ENCODE measurements at regions not wholly inside any gene's neighbourhood (a gene's known extent, or its start where the extent isn't known, plus 50 kb on each side); places are given as distances from the start of the nearest gene placed in this dataset.

DNA sequence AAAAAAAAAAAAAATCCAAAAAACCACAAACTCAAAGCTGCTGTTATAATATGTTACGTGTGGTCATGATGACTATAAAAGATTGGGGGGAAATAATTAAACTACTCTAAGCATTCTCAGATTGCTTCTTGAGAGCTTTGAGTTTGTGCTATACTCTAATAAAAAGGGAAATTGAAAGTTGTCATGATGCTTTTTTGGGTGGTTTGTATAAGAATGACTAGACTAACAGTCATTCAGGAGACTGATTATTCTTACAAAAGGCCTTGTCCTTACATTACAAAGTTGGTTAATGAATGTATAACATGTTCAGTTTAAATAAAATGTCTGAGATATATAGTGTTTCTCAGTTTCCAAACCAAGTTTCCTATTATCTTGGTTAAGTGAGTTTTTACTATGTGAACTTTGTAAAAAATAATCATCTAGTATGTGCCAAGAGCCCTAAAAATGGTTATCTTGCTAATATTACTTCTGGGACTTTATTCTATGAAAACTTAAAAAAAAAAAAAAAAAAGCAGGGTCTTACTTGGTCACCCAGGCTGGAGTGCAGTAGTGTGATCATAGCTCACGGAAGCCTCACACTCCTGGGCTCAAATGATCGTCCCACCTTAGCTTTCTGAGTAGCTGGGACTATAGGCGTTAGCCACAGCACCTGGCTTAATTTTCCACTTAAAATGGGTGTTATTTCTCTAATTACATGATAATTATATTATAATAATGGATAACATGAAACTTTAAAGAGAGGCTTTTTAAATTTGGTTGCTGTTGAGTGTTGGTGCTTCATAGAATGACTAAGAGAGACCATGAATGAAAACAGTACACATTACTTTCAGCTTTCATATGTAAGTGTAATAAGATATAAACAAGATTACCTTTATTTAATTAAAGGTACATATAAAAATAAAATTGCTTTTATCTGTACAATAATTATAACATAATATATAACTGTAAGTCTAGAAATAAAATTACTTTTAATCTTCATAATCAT, 459.6 kb upstream of the RGS6 start:
- Histone ChIP-seq H3K4me3 (ENCODE audit: low read depth, low read length) (no peak overlapping the region), H3K36me3 (ENCODE audit: insufficient read depth) (no peaks in the 10 kb centered on the region), H3K4me1 (ENCODE audit: insufficient read depth) (no peaks in the 10 kb centered on the region), H3K27ac (ENCODE audit: low read depth) (no peak overlapping the region)
- DNase-seq (ENCODE audit: extremely low spot score) = no peak
- WGBS = 93% methylated on average over 4 of the region's 4 CpGs

DNA sequence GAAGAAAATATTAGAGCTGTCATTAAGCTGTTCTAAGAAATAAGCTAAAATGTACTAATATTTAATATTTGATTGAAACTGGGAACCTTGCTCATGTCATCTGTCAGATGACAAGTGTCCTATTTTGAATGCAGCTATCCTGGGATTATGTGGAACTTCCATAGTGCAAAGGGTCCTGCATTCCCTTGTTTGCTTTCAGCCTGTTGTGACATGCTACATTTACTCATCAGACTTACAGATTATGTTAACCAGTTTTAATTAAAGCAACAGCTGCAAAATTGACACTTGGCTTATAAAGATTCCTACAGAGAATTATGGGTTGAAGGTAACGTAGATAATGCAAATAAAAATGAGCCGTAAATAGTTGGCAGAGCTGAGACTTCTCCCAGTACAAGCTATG, 458.4 kb upstream of the RGS6 start:
- WGBS = 72% methylated on average over 2 of the region's 2 CpGs
- Histone ChIP-seq H3K36me3 (ENCODE audit: insufficient read depth) (no peaks in the 10 kb centered on the region), H3K27ac (ENCODE audit: low read depth) (no peak overlapping the region), H3K4me1 (ENCODE audit: insufficient read depth) (no peaks in the 10 kb centered on the region), H3K4me3 (ENCODE audit: low read depth, low read length) (no peak overlapping the region)
- DNase-seq (ENCODE audit: extremely low spot score) = no peak

DNA sequence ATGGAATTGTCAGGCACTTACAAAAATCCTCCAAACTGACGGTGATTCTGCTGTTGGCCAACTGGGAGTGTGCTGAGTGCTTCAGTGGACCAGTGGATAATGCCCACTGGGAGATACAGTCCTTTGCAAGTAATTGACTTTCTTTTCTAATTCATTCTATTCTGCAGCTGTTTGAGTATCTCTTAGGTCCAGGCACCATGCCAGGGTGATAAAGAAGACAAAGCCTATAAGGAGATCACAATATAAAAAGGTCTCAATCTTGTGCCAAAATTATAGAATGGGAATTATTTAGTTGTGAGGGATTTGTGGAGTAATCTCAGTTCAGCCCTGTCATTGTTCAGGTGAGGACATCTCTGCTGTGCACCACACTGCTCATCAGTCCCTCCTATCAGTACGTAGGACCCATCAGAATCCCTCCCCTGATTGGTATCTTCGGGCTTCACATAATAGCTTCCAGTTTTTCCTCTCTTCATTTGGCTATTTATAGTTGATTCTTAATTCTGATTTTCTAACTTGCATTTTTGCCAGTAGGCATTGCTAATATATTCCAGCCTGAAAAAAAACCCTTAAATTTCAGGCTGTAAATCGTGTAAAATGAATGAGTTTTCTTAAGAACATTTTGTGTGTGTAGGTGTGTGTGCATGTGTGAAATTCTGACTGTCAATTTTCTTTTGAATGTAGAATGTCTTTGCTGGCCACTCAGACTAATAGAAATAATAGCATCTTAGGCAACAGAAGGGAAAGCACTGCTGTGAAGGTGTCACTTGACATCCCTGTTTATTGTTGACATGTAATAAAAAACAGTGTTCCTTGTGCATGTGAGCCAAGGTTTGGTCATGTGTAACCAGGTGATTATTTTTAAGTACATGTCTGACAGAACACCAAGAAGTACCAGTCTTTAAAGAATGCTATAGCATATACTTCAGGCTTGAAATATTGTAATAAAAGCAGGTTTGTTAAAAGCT, 457.6 kb upstream of the RGS6 start:
- no peaks in the 10 kb centered on the region for H3K4me1 ChIP-seq (ENCODE audit: insufficient read depth)
- H3K4me3 ChIP-seq (ENCODE audit: low read depth, low read length) = no peak overlapping the region
- H3K27ac ChIP-seq (ENCODE audit: low read depth) = no peak overlapping the region
- DNase-seq (ENCODE audit: extremely low spot score) = no peak
- no peaks in the 10 kb centered on the region for H3K36me3 ChIP-seq (ENCODE audit: insufficient read depth)
- 72% methylated on average over 4 of the region's 4 CpGs for WGBS

GRCh38 chr14:71475916-71476315, 456.3 kb upstream of the RGS6 start:
- no peaks in the 10 kb centered on the region for H3K36me3 ChIP-seq (ENCODE audit: insufficient read depth)
- H3K27ac ChIP-seq (ENCODE audit: low read depth) = no peak overlapping the region
- no peaks in the 10 kb centered on the region for H3K4me1 ChIP-seq (ENCODE audit: insufficient read depth)
- no peak overlapping the region for H3K4me3 ChIP-seq (ENCODE audit: low read depth, low read length)
- WGBS = 64% methylated on average over 5 of the region's 5 CpGs
- no peak for DNase-seq (ENCODE audit: extremely low spot score)

- no peak overlapping the region for H3K27ac ChIP-seq (ENCODE audit: low read depth)
- H3K36me3 ChIP-seq (ENCODE audit: insufficient read depth) = no peaks in the 10 kb centered on the region
- no peak overlapping the region for H3K4me3 ChIP-seq (ENCODE audit: low read depth, low read length)
- no peak for DNase-seq (ENCODE audit: extremely low spot score)
- 76% methylated on average over 4 of the region's 4 CpGs for WGBS
- no peaks in the 10 kb centered on the region for H3K4me1 ChIP-seq (ENCODE audit: insufficient read depth)
These were observed 453.7 kb upstream of the RGS6 start for GRCh38 chr14:71478542-71478941.

DNA sequence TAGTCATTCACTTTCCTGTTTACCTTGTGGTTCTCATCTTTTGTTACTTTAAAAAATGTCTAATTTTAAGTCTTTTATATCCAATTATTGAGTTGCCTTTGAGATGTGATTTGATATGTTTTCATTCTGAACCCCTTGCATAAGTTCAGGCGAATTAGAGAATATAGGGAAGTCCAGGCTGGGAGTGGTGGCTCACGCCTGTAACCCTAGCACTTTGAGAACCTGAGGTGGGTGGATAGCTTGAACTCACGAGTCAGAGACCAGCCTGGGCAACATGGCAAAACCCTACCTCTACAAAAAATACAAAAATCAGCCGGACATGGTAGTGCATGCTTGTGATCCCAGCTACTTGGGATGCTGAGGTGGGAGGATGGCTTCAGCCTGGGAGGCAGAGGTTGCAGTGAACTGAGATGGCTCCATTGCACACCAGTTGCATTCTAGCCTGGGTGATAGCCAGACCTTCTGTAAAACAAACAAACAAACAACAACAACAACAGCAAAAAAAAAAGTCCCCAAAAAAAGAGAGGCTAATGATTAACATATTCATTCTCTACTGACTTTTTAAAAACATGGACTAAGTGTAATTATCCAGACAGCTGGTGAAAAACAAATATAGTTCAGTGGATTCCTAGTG, 451.1 kb upstream of the RGS6 start:
- Histone ChIP-seq H3K27ac (ENCODE audit: low read depth) (no peak overlapping the region), H3K4me3 (ENCODE audit: low read depth, low read length) (no peak overlapping the region), H3K36me3 (ENCODE audit: insufficient read depth) (no peaks in the 10 kb centered on the region), H3K4me1 (ENCODE audit: insufficient read depth) (no peaks in the 10 kb centered on the region)
- 91% methylated on average over 4 of the region's 4 CpGs for WGBS
- no peak for DNase-seq (ENCODE audit: extremely low spot score)

- DNase-seq (ENCODE audit: extremely low spot score) = no peak
- no peaks in the 10 kb centered on the region for H3K36me3 ChIP-seq (ENCODE audit: insufficient read depth)
- H3K4me3 ChIP-seq (ENCODE audit: low read depth, low read length) = no peak overlapping the region
- H3K4me1 ChIP-seq (ENCODE audit: insufficient read depth) = no peaks in the 10 kb centered on the region
- WGBS = 35% methylated on average over 2 of the region's 2 CpGs
- H3K27ac ChIP-seq (ENCODE audit: low read depth) = no peak overlapping the region
These were observed 449.6 kb upstream of the RGS6 start for GRCh38 chr14:71482671-71483070.

GRCh38 chr14:71483154-71483553, 449.1 kb upstream of the RGS6 start:
- Histone ChIP-seq H3K4me1 (ENCODE audit: insufficient read depth) (no peaks in the 10 kb centered on the region), H3K4me3 (ENCODE audit: low read depth, low read length) (no peak overlapping the region), H3K36me3 (ENCODE audit: insufficient read depth) (no peaks in the 10 kb centered on the region), H3K27ac (ENCODE audit: low read depth) (no peak overlapping the region)
- WGBS = 69% methylated on average over 3 of the region's 3 CpGs
- DNase-seq (ENCODE audit: extremely low spot score) = no peak

GRCh38 chr14:71485833-71486232, 446.4 kb upstream of the RGS6 start:
- DNase-seq (ENCODE audit: extremely low spot score) = no peak
- Histone ChIP-seq H3K36me3 (ENCODE audit: insufficient read depth) (no peaks in the 10 kb centered on the region), H3K27ac (ENCODE audit: low read depth) (no peak overlapping the region), H3K4me3 (ENCODE audit: low read depth, low read length) (no peak overlapping the region), H3K4me1 (ENCODE audit: insufficient read depth) (peaks cover 2% of the 10 kb centered on the region)
- 89% methylated on average over 2 of the region's 2 CpGs for WGBS

GRCh38 chr14:71486279-71486678, 445.9 kb upstream of the RGS6 start:
- no peaks in the 10 kb centered on the region for H3K36me3 ChIP-seq (ENCODE audit: insufficient read depth)
- H3K27ac ChIP-seq (ENCODE audit: low read depth) = no peak overlapping the region
- no peak for DNase-seq (ENCODE audit: extremely low spot score)
- WGBS = 78% methylated on average over 2 of the region's 2 CpGs
- peaks cover 2% of the 10 kb centered on the region for H3K4me1 ChIP-seq (ENCODE audit: insufficient read depth)
- no peak overlapping the region for H3K4me3 ChIP-seq (ENCODE audit: low read depth, low read length)

DNA sequence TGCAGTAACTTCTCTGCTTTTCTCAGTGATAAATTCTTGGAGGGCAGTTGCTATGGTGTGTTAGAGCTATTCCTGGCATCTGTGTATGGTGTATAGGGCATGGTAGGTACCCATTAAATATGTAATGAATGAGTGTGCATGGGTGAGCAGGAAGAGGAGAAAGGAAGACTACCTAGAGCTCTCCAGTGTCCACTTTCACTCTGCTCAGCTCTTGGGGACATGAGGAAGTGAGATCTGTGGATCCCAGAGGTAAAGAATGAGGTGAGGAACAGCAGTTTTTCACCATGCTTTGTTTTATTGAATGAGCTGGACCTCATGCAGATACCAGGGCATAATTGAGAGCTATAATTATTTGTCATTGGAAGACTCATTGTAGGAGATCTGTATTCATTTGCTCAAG, 444.8 kb upstream of the RGS6 start:
- no peaks in the 10 kb centered on the region for H3K36me3 ChIP-seq (ENCODE audit: insufficient read depth)
- H3K4me3 ChIP-seq (ENCODE audit: low read depth, low read length) = no peak overlapping the region
- peaks cover 2% of the 10 kb centered on the region for H3K4me1 ChIP-seq (ENCODE audit: insufficient read depth)
- no peak for DNase-seq (ENCODE audit: extremely low spot score)
- H3K27ac ChIP-seq (ENCODE audit: low read depth) = no peak overlapping the region

- no peak overlapping the region for H3K27ac ChIP-seq (ENCODE audit: low read depth)
- no peak overlapping the region for H3K4me3 ChIP-seq (ENCODE audit: low read depth, low read length)
- no peaks in the 10 kb centered on the region for H3K36me3 ChIP-seq (ENCODE audit: insufficient read depth)
- peaks cover 2% of the 10 kb centered on the region for H3K4me1 ChIP-seq (ENCODE audit: insufficient read depth)
- no peak for DNase-seq (ENCODE audit: extremely low spot score)
- 75% methylated on average over 2 of the region's 2 CpGs for WGBS
These were observed 444.3 kb upstream of the RGS6 start for GRCh38 chr14:71487941-71488340.

DNA sequence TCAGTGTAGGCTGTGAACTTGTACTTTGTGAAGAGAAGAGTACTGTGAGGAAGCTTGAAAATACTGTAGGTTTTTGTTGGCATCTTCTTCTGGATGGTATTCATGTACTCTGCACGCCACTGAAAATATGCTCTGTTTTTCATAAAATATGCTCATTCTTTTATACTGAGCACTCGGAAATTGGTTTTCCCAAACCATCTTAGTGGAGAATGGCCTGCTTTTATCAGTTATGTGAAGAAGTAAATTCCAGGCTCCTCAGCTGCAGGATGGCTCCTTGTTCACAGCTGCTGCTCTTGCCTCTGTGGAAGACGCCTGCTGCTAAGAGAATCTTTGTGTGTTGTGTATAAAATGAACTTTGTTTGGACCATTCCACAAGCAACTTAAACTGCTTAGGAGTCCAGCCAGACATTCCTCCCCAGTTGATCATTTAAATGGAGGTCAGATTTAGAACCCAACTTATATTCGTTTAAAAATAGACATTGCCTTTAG, 443.5 kb upstream of the RGS6 start:
- no peak for DNase-seq (ENCODE audit: extremely low spot score)
- Histone ChIP-seq H3K4me3 (ENCODE audit: low read depth, low read length) (no peak overlapping the region), H3K4me1 (ENCODE audit: insufficient read depth) (peaks cover 2% of the 10 kb centered on the region), H3K36me3 (ENCODE audit: insufficient read depth) (no peaks in the 10 kb centered on the region), H3K27ac (ENCODE audit: low read depth) (no peak overlapping the region)
- 45% methylated on average over 4 of the region's 4 CpGs for WGBS
